Large intestine (tissue), 3 donors: ENCODE measurements at regions not wholly inside any gene's neighbourhood (a gene's known extent, or its start where the extent isn't known, plus 50 kb on each side); places are given as distances from the start of the nearest gene placed in this dataset.

Experiments
- DNase-seq, 2 donors: peaks; one replicate each; pipeline versions ENCODE4 v3.0.0 to v3.0.0-alpha.2; 2013
- H3K27ac ChIP-seq: one replicate; pipeline ENCODE4 v1.5.1; 2013; ENCODE audit warnings: low read length
- H3K27me3 ChIP-seq: 2 replicates; pipeline ENCODE4 v1.6.1; 2013; ENCODE audit warnings: low read length; ENCODE audit not compliant: control insufficient read depth, insufficient read depth
- H3K36me3 ChIP-seq: 2 replicates; pipeline ENCODE4 v1.6.1; 2013; ENCODE audit warnings: low read length; ENCODE audit not compliant: control insufficient read depth, insufficient read depth
- H3K4me1 ChIP-seq: one replicate; pipeline ENCODE4 v1.6.1; 2013; ENCODE audit warnings: low read length; ENCODE audit not compliant: control insufficient read depth, insufficient read depth
- H3K4me3 ChIP-seq: one replicate; pipeline ENCODE4 v1.5.1; 2013; ENCODE audit warnings: low read length
- H3K9me3 ChIP-seq: one replicate; pipeline ENCODE4 v1.6.1; 2013; ENCODE audit warnings: mild to moderate bottlenecking, low read depth, low read length, moderate library complexity; ENCODE audit not compliant: control insufficient read depth
- WGBS: methylation state at CpG from one replicate; pipeline ENCODE4 v1.1.5; 2013; ENCODE audit warnings: low lambda C conversion rate; ENCODE audit not compliant: insufficient coverage; 5-methylcytosine and 5-hydroxymethylcytosine counted together

GRCh38 chr18:51425889-51426288 lies 228.4 kb upstream of the MEX3C start:
- Histone ChIP-seq H3K4me3 (no peak overlapping the region), H3K27me3 (no peaks in the 10 kb centered on the region), H3K36me3 (no peaks in the 10 kb centered on the region), H3K27ac (no peak overlapping the region), H3K9me3 (no peaks in the 10 kb centered on the region), H3K4me1 (peaks cover 6% of the 10 kb centered on the region)
- DNase-seq, result peak in 1 of 2 donors; percentile 38
- WGBS, result no CpG with 5 or more reads among the region's 3 CpGs

DNA sequence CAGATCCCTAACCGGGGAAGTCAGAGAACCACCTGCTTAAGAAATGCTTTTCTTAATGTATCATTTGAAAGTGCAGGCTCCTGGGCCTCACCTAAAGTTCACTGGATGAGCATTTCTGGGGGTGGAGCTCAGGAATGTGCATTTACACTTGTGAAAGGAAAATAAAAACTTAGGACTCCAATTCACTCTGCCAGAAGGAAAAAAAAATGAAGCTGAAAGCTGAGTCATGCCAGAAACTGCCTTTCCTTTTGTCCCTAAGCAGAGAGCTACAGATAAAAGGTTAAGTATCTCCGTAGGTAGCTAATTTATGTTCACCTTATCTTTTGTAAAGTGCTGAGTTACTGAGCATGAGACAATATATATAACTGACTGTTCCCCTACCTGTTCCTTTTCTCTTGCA lies 229.5 kb upstream of the MEX3C start:
- Histone ChIP-seq H3K4me1 (peaks cover 6% of the 10 kb centered on the region), H3K36me3 (no peaks in the 10 kb centered on the region), H3K27me3 (no peaks in the 10 kb centered on the region), H3K4me3 (no peak overlapping the region), H3K9me3 (no peaks in the 10 kb centered on the region), H3K27ac (no peak overlapping the region)
- no CpG with 5 or more reads among the region's 2 CpGs for WGBS
- peak; percentile 60 to 77 for DNase-seq

DNA sequence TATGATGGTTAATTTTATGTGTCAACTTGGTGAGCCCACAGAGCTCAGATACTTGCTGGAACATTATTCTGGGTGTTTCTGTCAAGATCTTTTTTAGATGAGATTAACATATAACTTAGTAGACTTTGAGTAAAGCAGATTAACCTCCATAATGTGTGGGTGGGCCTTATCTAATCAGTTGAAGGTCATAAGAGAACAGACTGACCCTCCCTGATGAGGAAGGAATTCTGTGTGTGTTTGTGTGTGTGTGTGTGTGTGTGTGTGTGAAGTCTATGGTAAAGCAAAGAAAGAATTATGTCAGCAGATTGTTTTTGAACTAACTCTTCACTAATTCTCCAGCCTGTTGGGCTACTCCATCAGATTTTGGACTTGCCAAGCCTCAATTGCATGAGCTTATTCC lies 232.2 kb upstream of the MEX3C start:
- DNase-seq, result no peak
- H3K4me1 ChIP-seq, result peaks cover 6% of the 10 kb centered on the region
- H3K27me3 ChIP-seq, result no peaks in the 10 kb centered on the region
- H3K27ac ChIP-seq, result no peak overlapping the region
- H3K4me3 ChIP-seq, result no peak overlapping the region
- no peaks in the 10 kb centered on the region for H3K9me3 ChIP-seq
- H3K36me3 ChIP-seq, result no peaks in the 10 kb centered on the region

DNA sequence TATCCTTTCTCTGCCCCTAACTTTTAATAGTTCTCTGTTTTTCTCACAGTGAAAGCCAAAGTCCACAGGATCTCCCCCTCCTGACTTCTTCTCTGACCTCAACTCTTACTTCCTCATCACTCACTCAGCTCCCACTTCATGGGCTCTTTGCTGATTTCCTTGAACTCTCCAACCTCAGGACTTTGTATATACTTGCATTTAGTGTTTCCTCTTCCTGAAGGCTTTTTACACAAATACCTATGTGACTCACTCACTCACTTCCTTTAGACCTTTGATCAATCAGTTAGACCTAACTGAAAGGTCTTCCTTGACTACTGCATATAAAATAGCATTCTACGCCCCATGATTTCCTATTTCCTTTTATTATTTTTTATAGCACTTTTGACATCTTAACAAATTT lies 233.1 kb upstream of the MEX3C start:
- WGBS, result 86% methylated on average over 1 of the region's 1 CpG
- H3K4me1 ChIP-seq, result peaks cover 6% of the 10 kb centered on the region
- no peak overlapping the region for H3K27ac ChIP-seq
- peak in 1 of 2 donors; percentile 54 for DNase-seq
- no peaks in the 10 kb centered on the region for H3K27me3 ChIP-seq
- no peaks in the 10 kb centered on the region for H3K9me3 ChIP-seq
- no peaks in the 10 kb centered on the region for H3K36me3 ChIP-seq
- no peak overlapping the region for H3K4me3 ChIP-seq

- no peaks in the 10 kb centered on the region for H3K36me3 ChIP-seq
- DNase-seq, result no peak
- no peaks in the 10 kb centered on the region for H3K4me1 ChIP-seq
- no peak overlapping the region for H3K4me3 ChIP-seq
- WGBS, result 95% methylated on average over 2 of the region's 4 CpGs
- H3K27ac ChIP-seq, result no peak overlapping the region
- no peaks in the 10 kb centered on the region for H3K9me3 ChIP-seq
- peaks cover 11% of the 10 kb centered on the region for H3K27me3 ChIP-seq
These were observed 235.8 kb upstream of the MEX3C start for GRCh38 chr18:51433296-51433695.

DNA sequence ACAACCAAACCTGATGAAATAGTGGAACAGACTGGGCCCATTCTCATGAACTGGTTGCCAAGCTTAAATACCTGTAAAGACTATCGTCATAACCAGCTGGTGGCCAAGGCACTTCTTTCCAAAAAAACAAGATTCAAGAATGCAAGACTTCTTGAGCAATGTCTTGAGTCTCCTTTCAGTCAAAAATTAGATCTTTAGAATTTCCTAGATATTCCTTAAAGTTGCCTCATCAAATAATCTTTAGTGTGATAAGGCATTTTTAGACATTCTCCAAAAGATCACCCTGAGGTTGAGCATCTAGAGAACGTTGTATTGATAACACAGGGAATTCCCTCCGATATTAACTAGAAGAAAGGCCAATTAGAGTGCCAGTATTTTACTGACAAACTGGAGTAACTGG lies 236.4 kb upstream of the MEX3C start:
- Histone ChIP-seq H3K4me3 (no peak overlapping the region), H3K27me3 (peaks cover 13% of the 10 kb centered on the region), H3K36me3 (no peaks in the 10 kb centered on the region), H3K9me3 (no peaks in the 10 kb centered on the region), H3K4me1 (no peaks in the 10 kb centered on the region), H3K27ac (no peak overlapping the region)
- 100% methylated on average over 2 of the region's 3 CpGs for WGBS
- DNase-seq, result no peak

- 5% methylated on average over 3 of the region's 13 CpGs for WGBS
- Histone ChIP-seq H3K27ac (no peak overlapping the region), H3K9me3 (no peaks in the 10 kb centered on the region), H3K4me3 (no peak overlapping the region), H3K27me3 (peaks cover 17% of the 10 kb centered on the region), H3K4me1 (no peaks in the 10 kb centered on the region), H3K36me3 (no peaks in the 10 kb centered on the region)
- DNase-seq, result no peak
These were observed 240.1 kb upstream of the MEX3C start for GRCh38 chr18:51437280-51438271.

- Histone ChIP-seq H3K36me3 (no peaks in the 10 kb centered on the region), H3K4me1 (no peaks in the 10 kb centered on the region), H3K4me3 (no peak overlapping the region), H3K27ac (no peak overlapping the region), H3K27me3 (peaks cover 20% of the 10 kb centered on the region), H3K9me3 (no peaks in the 10 kb centered on the region)
- DNase-seq, result no peak
These were observed 241.4 kb upstream of the MEX3C start for GRCh38 chr18:51438797-51439350.

GRCh38 chr18:51442012-51442411 lies 244.5 kb upstream of the MEX3C start:
- Histone ChIP-seq H3K27me3 (peaks cover 20% of the 10 kb centered on the region), H3K4me3 (no peak overlapping the region), H3K36me3 (no peaks in the 10 kb centered on the region), H3K27ac (no peak overlapping the region), H3K9me3 (no peaks in the 10 kb centered on the region), H3K4me1 (no peaks in the 10 kb centered on the region)
- DNase-seq, result no peak

DNA sequence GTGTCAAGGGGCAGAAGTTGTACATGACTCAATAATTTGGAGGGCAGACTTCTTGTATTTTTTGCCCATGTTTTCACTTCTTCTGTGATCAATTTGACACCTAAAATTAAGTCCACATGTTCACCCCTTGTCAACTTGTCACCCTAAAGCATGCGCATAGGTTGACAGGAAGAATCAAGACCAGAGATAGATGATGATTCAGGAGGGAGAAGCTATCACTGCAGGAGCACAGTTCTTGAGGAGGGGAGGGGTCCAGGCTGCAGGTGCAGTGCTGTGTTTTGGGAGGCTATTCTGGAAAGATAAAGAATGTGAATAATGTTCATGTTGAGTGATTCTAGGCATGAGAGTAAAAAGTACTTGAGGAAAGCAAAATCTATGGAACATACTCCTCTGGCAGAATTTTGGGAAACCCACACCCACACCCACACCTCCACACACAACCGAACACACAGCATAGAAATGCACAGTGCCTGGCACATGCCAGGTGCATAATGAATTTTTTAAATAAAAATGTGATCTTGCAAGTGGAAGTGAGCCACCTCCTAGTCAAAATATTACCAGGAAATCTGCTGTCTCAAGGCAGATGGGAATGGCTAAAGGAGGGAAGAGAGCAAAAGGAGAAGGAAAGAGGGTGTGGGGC lies 249.2 kb upstream of the MEX3C start:
- Histone ChIP-seq H3K4me3 (no peak overlapping the region), H3K9me3 (no peaks in the 10 kb centered on the region), H3K36me3 (no peaks in the 10 kb centered on the region), H3K27ac (no peak overlapping the region), H3K27me3 (peaks cover 18% of the 10 kb centered on the region), H3K4me1 (no peaks in the 10 kb centered on the region)
- DNase-seq, result no peak
- WGBS, result no CpG with 5 or more reads among the region's 2 CpGs
